Medulla oblongata (tissue), 1 donor: ENCODE measurements at regions not wholly inside any gene's neighbourhood (a gene's known extent, or its start where the extent isn't known, plus 50 kb on each side); places are given as distances from the start of the nearest gene placed in this dataset.

Source experiments
- DNase-seq: peaks from one replicate; pipeline ENCODE4 v3.0.0-alpha.2; 2015; ENCODE audit errors: extremely low spot score

- no peak for DNase-seq
These were observed 774.7 kb upstream of the TSPY4 start for GRCh38 chrY:8562456-8563090.

- no peak for DNase-seq
These were observed 772.8 kb upstream of the TSPY4 start for GRCh38 chrY:8564421-8564820.

- no peak for DNase-seq
These were observed 771.1 kb upstream of the TSPY4 start for GRCh38 chrY:8566198-8566597.

DNA sequence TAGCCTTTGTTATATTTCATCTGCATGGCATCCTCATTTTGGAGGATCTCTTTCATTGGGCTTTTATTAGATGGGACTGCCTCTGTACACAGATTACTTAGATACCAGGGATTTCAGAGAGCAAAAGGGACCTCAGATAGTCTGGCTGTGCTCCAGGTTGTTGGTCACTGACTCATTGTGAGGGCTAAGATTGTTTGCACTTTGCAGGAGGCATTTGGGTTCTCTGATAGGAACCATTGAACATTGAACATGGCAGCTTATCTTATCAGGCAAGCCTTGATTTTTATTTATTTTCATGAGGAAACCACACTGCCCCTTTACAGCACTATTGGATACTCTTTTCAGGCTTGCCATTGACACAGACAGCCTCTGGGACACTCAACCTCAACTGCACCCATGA is 766.9 kb upstream of the TSPY4 start:
- DNase-seq: no peak

DNA sequence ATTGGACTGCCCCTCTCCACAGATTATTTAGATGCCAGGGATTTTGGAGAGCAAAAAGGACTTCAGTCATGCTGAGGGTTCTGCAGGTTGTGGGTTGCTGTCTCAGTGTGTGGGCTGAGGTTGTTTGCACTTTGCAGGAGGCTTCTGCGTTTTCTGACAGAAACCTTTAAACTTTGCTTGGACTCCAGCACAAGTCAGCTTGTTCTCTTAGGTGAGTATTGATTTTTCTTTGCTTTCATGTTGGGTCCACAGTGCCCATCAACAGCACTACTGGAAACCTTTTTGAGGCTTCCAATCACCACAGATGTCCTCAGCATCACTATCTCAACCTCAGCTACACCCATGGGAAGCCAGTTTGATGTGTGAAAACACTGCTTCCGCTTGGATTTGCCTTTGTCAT is 764.3 kb upstream of the TSPY4 start:
- no peak for DNase-seq

DNA sequence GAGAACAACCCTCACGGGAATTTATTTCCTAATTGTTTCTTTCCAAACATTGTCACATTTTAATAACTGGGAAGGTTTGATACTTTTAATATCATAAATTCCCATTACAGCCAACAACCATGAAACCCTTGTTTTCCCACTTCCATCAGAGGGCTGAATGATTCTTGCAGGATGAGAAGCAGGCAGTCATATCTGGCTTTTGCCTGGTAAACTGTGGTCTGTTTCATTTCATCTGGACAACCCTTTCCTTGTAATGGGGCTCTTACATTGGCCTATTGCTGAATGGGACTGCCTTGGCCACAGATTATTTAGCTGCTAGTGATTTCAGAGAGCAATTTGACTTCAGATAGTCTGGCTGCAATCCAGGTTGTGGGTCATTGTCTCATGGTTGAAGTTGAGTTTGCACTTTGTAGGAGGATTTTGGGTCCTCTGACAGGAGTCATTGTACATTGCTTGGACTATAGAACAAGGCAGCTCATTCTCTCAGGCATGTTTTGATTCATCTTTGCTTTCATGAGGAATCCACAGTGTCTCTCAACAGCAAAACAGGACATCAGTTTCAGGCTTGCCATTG is 754.9 kb upstream of the TSPY4 start:
- DNase-seq: peak; percentile 56

DNA sequence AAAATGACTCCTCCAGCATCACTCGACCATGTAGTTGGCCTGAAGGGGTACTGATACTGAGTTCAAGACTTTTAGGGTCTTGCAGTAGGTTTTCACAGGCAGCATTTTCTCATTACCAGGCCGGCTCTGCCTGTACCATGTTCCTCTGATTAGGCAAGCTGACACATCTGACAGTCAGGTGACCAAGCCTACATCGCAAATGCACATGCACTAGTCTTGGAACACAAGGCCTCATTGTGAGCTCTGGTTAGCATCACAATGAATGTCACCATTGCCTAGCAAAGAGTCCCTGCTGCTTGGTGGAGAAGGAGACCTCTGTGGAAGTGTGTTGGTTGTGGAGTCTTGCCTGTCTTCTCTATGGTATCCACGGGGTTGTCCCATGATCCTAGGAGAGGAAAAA is 754.1 kb upstream of the TSPY4 start:
- peak; percentile 41 for DNase-seq

- DNase-seq: no peak
These were observed 746.6 kb upstream of the TSPY4 start for GRCh38 chrY:8590641-8591040.

DNA sequence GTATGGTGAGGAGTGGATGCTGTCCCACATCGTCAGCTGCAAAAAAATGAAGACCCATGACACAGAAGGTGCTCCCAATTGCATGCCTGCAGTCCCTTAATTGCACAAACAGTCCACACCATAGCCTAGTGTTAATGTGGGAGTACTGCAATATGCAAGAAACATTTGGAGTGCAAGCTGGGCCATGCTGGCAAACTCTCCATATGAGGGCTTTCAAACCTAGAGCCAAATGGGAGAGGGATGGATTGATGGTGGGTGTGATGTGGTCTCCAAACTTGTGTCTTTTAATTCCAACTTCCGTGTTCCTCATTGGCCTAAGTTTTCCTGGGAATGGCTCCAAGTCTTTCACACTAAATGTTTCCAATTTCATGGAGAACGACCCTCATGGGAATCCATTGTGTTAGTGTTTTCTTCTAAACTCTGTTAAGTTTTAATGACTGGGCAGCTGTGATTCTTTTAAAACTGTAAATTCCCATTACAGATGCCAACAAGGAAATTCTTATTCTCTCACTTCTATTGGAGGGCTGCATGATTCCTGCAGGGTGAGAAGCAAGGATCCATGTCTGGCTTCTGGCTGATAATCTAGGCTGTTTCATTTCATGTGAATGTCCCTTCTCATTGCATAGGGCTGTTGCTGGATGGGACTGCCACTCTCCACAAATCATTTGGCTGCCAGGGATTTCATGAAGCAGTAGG is 745.3 kb upstream of the TSPY4 start:
- DNase-seq: no peak

GRCh38 chrY:8594657-8595056 is 742.6 kb upstream of the TSPY4 start:
- DNase-seq: no peak

- no peak for DNase-seq
These were observed 738.1 kb upstream of the TSPY4 start for GRCh38 chrY:8599141-8599540.

- DNase-seq: no peak
These were observed 726.6 kb upstream of the TSPY4 start for GRCh38 chrY:8610620-8611019.

- no peak for DNase-seq
These were observed 725.4 kb upstream of the TSPY4 start for GRCh38 chrY:8611815-8612214.

DNA sequence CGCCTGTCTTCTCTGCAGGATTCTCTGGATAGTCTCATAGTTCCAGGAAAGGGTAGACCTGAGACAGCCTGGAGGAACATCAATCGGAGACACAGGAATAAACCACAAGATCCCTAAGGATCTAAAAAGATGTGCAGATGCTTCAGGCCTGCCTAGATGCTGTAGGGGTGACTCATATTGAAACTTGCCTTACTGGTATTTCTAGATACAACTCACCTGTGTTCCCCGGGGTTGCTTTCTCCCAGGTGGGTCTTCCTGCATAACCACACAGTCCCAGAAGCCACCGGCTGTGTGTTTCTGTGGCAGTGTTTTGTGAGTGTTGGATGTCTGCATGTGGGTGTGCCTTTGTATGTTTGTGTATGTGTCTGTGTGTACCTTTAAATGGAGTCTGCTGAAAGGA is 719.0 kb upstream of the TSPY4 start:
- DNase-seq: no peak

DNA sequence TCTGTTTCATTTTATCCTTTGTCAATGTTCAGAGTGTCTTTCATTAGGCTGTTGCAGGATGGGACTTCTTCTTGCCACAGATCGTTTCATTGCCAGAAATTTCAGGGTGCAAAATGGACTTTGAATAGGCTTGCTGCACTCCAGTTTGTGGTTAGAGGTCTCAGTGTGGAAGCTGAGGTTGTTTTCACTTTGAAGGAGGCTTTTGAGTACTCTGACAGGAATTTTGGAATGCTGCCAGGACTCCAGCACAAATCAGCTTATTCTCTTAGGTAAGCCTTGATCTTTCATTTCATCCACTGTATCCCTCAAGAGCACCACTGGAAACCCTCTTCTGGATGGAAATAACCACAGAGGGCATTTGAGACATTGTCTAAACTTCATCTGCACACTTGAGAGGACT is 715.1 kb upstream of the TSPY4 start:
- peak; percentile 6 for DNase-seq

DNA sequence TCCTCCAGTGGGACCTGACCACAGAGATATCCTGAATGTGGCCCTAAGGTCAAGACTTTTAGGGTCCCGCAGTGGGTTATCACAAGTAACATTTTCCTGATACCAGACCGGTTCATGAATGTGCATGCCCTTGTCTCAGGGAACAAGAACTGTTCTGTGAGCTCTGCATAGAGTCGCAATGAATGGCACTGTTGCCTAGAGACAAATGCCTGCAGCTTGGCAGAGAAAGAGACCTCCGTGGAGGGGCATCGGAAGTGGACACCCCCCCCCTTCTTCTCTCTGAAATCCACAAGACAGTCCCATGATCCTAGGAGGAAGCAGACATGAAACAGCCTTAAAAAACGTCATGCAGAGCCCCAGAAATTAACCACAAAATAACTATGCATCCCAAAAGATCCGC is 714.4 kb upstream of the TSPY4 start:
- DNase-seq: peak; percentile 42

GRCh38 chrY:8629636-8630035 is 707.6 kb upstream of the TSPY4 start:
- DNase-seq: no peak

GRCh38 chrY:8638111-8638510 is 699.2 kb upstream of the TSPY4 start:
- DNase-seq: no peak

- peak; percentile 65 for DNase-seq
These were observed 692.3 kb upstream of the TSPY4 start for GRCh38 chrY:8644926-8645325.

- DNase-seq: no peak
These were observed 684.8 kb upstream of the TSPY4 start for GRCh38 chrY:8652445-8652844.

- DNase-seq: no peak
These were observed 682.2 kb upstream of the TSPY4 start for GRCh38 chrY:8655017-8655416.

GRCh38 chrY:8656101-8656500 is 681.2 kb upstream of the TSPY4 start:
- DNase-seq: no peak

- no peak for DNase-seq
These were observed 680.7 kb upstream of the TSPY4 start for GRCh38 chrY:8656515-8656914.
